ENCODE measurements at regions not wholly inside any gene's neighbourhood (a gene's known extent, or its start where the extent isn't known, plus 50 kb on each side); places are given as distances from the start of the nearest gene placed in this dataset.

GRCh38 chr12:119931402-119931801, 54.3 kb upstream of the CIT start:
- TF ChIP-seq, protein P1, sequence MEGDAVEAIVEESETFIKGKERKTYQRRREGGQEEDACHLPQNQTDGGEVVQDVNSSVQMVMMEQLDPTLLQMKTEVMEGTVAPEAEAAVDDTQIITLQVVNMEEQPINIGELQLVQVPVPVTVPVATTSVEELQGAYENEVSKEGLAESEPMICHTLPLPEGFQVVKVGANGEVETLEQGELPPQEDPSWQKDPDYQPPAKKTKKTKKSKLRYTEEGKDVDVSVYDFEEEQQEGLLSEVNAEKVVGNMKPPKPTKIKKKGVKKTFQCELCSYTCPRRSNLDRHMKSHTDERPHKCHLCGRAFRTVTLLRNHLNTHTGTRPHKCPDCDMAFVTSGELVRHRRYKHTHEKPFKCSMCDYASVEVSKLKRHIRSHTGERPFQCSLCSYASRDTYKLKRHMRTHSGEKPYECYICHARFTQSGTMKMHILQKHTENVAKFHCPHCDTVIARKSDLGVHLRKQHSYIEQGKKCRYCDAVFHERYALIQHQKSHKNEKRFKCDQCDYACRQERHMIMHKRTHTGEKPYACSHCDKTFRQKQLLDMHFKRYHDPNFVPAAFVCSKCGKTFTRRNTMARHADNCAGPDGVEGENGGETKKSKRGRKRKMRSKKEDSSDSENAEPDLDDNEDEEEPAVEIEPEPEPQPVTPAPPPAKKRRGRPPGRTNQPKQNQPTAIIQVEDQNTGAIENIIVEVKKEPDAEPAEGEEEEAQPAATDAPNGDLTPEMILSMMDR (IDR thresholded peaks at IDR 0.05; ENCODE audit: low read depth, low read length, poor library complexity, severe bottlenecking): no peak
- TF ChIP-seq EZH2phosphoT487 (IDR thresholded peaks at IDR 0.05; ENCODE audit: borderline replicate concordance, low read length): no peak

All from DOHH2 (cell line).